ENCODE measurements at regions not wholly inside any gene's neighbourhood (a gene's known extent, or its start where the extent isn't known, plus 50 kb on each side); places are given as distances from the start of the nearest gene placed in this dataset.
A peak's percentile ranks its signal among the peaks of the same experiment; 100 is the strongest.

DNA sequence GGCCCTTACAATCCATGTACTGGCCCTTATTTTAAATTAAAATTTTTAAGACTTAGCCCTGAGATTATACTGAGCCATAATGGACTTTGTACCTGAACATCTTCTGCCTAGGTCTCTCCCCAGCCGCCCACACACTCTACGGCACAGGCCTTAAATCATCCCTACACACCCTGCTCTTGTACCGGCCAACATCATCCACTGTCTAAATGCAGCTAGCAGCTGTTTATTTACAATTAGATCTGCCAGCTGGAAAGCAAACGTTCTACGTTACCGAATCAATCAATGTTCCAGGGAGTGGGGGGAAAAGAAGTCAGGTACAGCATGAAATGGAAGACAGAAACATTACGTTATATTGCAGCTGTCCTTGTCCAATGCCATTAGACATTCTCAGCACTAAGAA, 88.4 kb upstream of the GRAMD2B start:
- peaks cover 6% of the 10 kb centered on the region for H3K4me1 ChIP-seq
- H3K27ac ChIP-seq: no peak overlapping the region
- DNase-seq (ENCODE audit: low spot score in 2 of 2): no peak
- no peaks in the 10 kb centered on the region for H3K36me3 ChIP-seq
- H3K9me3 ChIP-seq: no peaks in the 10 kb centered on the region
- WGBS: 82% methylated on average over 7 of the region's 7 CpGs
- no peak for TF ChIP-seq EP300 (IDR thresholded peaks at IDR 0.05)
- TF ChIP-seq POLR2A (IDR thresholded peaks at IDR 0.05): no peak
- TF ChIP-seq POLR2AphosphoS5 (IDR thresholded peaks at IDR 0.05): no peak
- TF ChIP-seq, protein P1, sequence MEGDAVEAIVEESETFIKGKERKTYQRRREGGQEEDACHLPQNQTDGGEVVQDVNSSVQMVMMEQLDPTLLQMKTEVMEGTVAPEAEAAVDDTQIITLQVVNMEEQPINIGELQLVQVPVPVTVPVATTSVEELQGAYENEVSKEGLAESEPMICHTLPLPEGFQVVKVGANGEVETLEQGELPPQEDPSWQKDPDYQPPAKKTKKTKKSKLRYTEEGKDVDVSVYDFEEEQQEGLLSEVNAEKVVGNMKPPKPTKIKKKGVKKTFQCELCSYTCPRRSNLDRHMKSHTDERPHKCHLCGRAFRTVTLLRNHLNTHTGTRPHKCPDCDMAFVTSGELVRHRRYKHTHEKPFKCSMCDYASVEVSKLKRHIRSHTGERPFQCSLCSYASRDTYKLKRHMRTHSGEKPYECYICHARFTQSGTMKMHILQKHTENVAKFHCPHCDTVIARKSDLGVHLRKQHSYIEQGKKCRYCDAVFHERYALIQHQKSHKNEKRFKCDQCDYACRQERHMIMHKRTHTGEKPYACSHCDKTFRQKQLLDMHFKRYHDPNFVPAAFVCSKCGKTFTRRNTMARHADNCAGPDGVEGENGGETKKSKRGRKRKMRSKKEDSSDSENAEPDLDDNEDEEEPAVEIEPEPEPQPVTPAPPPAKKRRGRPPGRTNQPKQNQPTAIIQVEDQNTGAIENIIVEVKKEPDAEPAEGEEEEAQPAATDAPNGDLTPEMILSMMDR (IDR thresholded peaks at IDR 0.05): no peak
- H3K27me3 ChIP-seq: no peaks in the 10 kb centered on the region
- no peak overlapping the region for H3K4me3 ChIP-seq

DNA sequence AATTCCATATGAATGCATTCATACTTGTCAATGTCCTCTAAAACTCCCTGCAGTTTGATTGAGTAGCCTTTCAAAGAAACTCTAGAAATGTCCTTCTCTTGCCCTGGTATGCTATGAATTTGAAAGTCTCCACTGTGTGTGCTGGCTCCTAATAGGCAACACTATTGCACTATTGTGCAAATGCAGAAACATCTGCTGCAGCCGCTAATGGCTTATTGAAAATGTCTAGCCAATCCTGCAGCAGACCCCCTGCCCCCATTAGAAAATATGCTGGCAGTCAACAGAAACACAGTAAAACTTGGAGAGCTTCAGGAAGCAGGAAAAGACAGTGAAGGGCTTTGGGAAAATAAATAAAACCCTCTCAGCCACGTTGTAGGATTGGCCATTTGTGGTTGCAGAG, 87.3 kb upstream of the GRAMD2B start:
- TF ChIP-seq EP300 (IDR thresholded peaks at IDR 0.05) (no peak), POLR2A (IDR thresholded peaks at IDR 0.05) (no peak), POLR2AphosphoS5 (IDR thresholded peaks at IDR 0.05) (no peak)
- TF ChIP-seq, protein P1 (IDR thresholded peaks at IDR 0.05): no peak
- 56% methylated on average over 2 of the region's 2 CpGs for WGBS

DNA sequence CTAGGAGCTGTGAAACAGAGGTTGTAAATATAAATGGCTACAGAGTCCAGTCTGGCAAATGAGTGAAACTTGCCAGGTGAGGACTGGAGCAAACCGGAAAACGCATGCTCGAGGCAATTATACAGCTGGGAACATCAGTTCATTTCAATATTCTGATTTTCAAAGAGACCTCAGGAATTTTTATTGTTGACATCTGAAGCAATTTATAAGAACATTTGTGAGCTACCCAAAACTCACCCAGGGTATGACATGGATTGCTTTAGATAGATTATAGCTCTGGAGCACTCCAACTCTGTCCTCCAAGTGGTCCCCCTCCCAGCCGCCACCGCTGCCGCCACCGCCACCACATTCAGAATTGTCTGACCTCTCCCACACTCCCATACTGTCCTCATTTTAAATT, 84.6 kb upstream of the GRAMD2B start:
- no peak overlapping the region for H3K4me3 ChIP-seq
- peaks cover 6% of the 10 kb centered on the region for H3K4me1 ChIP-seq
- no peak for DNase-seq (ENCODE audit: low spot score in 2 of 2)
- no peaks in the 10 kb centered on the region for H3K36me3 ChIP-seq
- WGBS: 64% methylated on average over 7 of the region's 7 CpGs
- no peaks in the 10 kb centered on the region for H3K9me3 ChIP-seq
- TF ChIP-seq POLR2AphosphoS5 (IDR thresholded peaks at IDR 0.05): no peak
- H3K27ac ChIP-seq: no peak overlapping the region
- H3K27me3 ChIP-seq: no peaks in the 10 kb centered on the region

More for the DNA sequence above, 87.3 kb upstream of the GRAMD2B start:
- H3K9me3 ChIP-seq: no peaks in the 10 kb centered on the region
- no peaks in the 10 kb centered on the region for H3K27me3 ChIP-seq
- DNase-seq (ENCODE audit: low spot score in 2 of 2): no peak
- no peak overlapping the region for H3K4me3 ChIP-seq
- H3K27ac ChIP-seq: no peak overlapping the region
- no peaks in the 10 kb centered on the region for H3K36me3 ChIP-seq
- peaks cover 6% of the 10 kb centered on the region for H3K4me1 ChIP-seq

DNA sequence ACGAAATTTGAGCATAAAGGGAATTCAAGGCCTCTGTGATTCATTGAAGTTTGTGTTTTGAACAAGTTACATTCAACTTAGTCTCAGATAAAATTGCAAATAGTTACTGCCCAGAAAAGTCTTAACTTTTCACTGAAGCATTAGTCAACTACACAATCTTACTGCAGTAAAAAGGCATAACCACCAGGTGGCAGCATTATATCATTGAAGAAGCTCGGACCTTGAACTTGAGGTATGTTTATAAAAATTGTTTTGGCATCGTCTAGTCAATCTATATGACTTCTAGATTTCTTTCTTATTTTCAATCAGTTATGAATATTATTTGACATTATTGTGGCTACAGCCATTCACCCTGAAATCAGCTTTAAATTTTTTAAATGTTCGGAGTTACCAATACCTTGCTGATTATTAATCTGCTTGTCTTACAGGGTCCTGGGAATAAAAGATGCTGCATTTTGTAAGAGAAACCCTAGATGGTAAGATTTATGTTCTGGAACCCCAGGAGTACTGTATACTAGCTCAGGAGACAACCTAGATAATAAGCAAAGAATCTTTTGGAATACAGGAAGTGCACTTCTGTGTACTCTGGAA, 83.9 kb upstream of the GRAMD2B start:
- no peak for DNase-seq (ENCODE audit: low spot score in 2 of 2)
- Histone ChIP-seq H3K9me3 (no peaks in the 10 kb centered on the region), H3K27me3 (no peaks in the 10 kb centered on the region), H3K27ac (no peak overlapping the region), H3K4me1 (peaks cover 6% of the 10 kb centered on the region), H3K36me3 (no peaks in the 10 kb centered on the region), H3K4me3 (no peak overlapping the region)
- TF ChIP-seq, protein P1 (IDR thresholded peaks at IDR 0.05): peak; percentile 73 to 79
- no peak for TF ChIP-seq EP300 (IDR thresholded peaks at IDR 0.05)
- WGBS: 30% methylated on average over 4 of the region's 4 CpGs

DNA sequence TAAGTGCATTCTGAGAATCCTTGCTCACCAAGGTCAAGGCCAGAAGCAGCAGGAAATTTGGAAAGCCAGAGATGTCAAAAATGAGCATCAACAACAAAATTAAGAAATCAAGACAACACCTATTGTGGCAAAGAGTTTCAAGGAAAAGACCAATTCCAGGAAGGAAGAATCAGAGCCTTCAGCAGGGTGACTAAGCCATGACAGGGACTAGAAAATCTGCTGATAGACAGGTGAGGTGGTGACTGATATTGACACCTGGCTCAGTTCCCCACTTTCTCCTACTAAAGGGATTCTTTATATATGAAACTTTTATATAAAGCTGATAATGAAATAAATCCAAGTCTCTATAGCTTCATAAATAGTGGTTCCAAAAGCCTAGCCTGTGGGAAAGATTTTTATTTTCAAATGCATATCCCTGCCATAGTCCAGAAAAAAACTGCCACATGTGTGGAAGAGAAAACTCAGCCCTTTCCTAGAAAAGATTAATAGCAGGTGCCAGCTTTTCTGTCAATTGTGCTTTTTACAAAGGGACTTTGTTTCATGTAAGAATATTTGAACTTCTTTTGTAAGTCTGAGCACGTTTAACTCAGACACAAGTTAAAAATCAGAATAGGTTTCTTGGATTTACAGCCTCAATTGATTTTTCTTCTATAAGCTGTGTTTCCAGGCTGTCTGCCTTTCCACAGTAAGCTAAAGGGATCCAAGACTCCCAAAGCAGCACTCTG, 81.1 kb upstream of the GRAMD2B start:
- TF ChIP-seq EP300 (IDR thresholded peaks at IDR 0.05) (no peak), POLR2A (IDR thresholded peaks at IDR 0.05) (no peak), POLR2AphosphoS5 (IDR thresholded peaks at IDR 0.05) (no peak)
- TF ChIP-seq, protein P1 (IDR thresholded peaks at IDR 0.05): no peak
- Histone ChIP-seq H3K27ac (no peak overlapping the region), H3K9me3 (no peaks in the 10 kb centered on the region), H3K36me3 (no peaks in the 10 kb centered on the region), H3K4me1 (peaks cover 6% of the 10 kb centered on the region), H3K27me3 (no peaks in the 10 kb centered on the region), H3K4me3 (no peak overlapping the region)
- no peak for DNase-seq (ENCODE audit: low spot score in 2 of 2)
- 26% methylated on average over 1 of the region's 1 CpG for WGBS

All from suprapubic skin (tissue), 4 donors.